H7 (cell line): ENCODE measurements at regions not wholly inside any gene's neighbourhood (a gene's known extent, or its start where the extent isn't known, plus 50 kb on each side); places are given as distances from the start of the nearest gene placed in this dataset.
A peak's percentile ranks its signal among the peaks of the same experiment; 100 is the strongest.
"Not testable (repeated sequence)": the region's sequence is repeated elsewhere in the genome, so short reads cannot be mapped to it uniquely, and the experiment has no call there.

Experiments used
- DNase-seq: peaks from one replicate; pipeline ENCODE4 v3.0.0; 2012
- H3K27me3 ChIP-seq: 2 replicates; pipeline ENCODE4 v1.6.0; 2011; ENCODE audit warnings: mild to moderate bottlenecking, low read length; ENCODE audit not compliant: control insufficient read depth, insufficient read depth
- H3K36me3 ChIP-seq: replicated peaks from 2 replicates; pipeline ENCODE4 v1.5.1; 2011; ENCODE audit warnings: low read length; ENCODE audit not compliant: control insufficient read depth, insufficient read depth
- H3K4me3 ChIP-seq: 2 replicates; pipeline ENCODE4 v1.5.1; 2011; ENCODE audit warnings: low read depth, mild to moderate bottlenecking, control low read depth, low read length, moderate library complexity; ENCODE audit not compliant: insufficient read depth

DNA sequence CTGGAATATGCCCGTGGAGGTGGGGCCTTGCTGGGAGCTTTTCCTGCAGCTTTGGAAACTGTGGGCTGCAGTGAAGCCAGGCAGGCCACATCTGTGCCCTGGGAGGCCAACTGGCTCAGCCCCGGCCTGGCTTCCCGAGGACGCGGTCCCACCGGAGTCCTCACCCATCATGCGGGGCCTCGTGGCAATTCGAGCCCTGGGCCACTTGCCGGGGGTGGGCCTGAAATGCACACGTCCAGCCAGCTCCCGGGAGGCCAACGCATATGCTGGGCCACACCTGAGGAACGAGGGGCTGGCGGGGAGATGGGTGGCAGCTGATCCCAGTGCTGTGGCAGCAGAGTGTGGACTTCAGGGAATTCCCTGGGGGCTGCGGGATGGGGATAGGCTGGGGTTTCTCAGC, 172.4 kb upstream of the GSE1 start:
- Histone ChIP-seq H3K4me3 (no peak overlapping the region), H3K27me3 (no peaks in the 10 kb centered on the region), H3K36me3 (no peaks in the 10 kb centered on the region)
- peak; percentile 59 for DNase-seq

DNA sequence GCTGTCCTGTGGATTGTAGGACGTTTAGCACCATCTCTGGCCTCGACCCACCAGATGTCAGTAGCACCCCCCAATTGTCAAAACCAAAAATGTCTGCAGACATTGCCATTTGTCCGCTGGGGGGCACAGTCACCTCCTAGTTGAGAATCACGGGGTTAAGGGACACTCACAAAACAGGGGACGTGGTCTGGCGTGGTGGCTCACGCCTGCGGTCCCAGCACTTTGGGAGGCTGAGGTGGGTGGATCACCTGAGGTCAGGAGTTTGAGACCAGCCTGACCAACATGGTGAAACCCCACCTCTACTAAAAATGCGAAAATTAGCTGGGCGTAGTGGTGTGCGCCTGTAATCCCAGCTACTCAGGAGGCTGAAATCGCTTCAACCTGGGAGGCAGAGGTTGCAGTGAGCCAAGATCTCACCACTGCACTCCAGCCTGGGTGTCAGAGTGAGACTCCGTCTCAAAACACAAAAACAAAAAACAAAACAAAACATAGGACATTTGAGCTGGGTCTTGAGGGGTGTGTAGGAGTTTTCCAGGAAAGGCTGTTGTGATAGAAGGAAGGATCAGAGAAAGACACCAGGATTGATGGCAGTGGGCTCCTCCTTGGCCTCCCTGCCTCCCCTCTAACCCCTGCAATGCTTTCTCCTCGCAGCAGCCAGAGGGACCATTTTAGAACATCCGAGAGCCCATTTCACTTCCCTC, 171.8 kb upstream of the GSE1 start:
- no peaks in the 10 kb centered on the region for H3K36me3 ChIP-seq
- no peak overlapping the region for H3K4me3 ChIP-seq
- no peaks in the 10 kb centered on the region for H3K27me3 ChIP-seq
- DNase-seq = peak; percentile 68

DNA sequence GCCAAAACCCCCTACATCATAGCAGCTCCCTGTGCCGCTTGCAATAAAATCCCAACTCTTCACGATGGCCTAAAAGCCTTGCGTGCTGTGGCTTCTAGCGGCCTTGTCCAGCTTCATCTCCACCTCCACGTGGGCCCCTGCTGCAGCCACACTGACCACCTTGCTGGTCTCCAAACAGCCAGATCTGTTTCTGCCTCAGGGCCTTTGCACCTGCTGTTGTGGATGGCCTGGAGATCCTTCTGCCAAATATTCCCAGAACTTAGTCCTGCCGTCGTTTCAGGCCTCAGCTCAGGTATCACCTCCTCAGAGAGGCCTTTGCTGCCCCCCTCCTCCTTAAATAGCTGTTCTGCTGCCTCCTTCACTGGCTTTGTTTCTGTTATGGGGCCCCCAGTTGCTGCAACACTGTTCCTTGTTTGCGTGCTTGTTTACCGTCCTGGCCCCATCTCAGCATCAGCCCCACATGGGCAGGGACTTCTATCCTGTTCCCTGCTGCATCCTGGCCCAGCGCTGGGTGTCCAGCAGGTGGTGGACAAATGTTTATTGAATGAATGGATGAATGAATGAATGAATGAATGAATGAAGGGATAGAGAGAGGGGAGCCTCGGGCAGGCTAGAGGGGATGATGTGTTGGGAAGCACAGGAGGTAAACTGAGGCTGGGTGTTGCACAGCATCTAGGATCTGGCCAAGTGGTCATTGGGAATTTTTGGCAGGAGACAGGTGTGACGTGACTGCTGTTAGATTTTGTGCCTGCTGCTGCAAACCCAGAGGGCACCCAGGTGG, 171.0 kb upstream of the GSE1 start:
- Histone ChIP-seq H3K27me3 (no peaks in the 10 kb centered on the region), H3K36me3 (no peaks in the 10 kb centered on the region), H3K4me3 (no peak overlapping the region)
- DNase-seq = no peak

DNA sequence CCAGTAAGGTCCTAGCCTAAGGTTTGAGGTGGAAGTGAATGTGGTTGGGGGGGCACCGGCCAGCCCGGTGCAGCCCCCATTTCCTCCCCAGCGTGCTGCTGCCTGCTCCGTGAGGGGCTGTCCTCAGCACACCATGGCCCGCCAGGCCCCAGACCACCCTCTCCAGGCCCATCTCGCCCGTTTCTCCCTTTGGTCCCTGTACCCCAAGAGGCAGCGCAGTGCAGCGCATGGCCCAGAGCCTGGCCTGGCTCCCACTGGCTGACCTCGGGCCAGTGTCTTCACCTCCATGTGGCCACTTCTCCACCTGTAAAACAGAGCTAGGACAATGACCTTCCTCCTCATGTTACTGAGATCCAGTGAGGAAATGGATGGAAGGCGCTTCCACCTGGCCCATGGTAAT, 170.0 kb upstream of the GSE1 start:
- Histone ChIP-seq H3K4me3 (no peak overlapping the region), H3K36me3 (no peaks in the 10 kb centered on the region), H3K27me3 (no peaks in the 10 kb centered on the region)
- DNase-seq = peak; percentile 67

DNA sequence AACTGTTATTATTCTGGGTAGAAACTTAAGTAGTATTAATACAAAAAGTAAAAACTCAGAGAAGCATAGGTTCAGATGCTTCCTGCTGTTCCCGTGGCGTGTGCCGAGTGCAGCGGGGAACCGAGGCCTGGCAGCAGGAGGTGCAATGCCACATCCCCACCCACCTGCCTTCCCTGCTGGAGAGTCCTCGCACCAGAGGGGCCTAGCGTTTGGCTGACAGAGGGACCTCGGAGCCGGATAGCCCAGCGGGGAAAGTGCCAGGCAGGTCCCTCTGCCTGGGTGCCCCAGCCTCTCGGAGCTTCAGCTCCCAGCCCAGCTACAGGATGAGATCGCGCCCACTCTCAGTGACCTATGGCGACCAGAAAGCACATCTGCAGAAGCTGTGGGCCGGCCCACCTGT, 169.6 kb upstream of the GSE1 start:
- Histone ChIP-seq H3K36me3 (no peaks in the 10 kb centered on the region), H3K4me3 (no peak overlapping the region), H3K27me3 (no peaks in the 10 kb centered on the region)
- DNase-seq = peak; percentile 67

DNA sequence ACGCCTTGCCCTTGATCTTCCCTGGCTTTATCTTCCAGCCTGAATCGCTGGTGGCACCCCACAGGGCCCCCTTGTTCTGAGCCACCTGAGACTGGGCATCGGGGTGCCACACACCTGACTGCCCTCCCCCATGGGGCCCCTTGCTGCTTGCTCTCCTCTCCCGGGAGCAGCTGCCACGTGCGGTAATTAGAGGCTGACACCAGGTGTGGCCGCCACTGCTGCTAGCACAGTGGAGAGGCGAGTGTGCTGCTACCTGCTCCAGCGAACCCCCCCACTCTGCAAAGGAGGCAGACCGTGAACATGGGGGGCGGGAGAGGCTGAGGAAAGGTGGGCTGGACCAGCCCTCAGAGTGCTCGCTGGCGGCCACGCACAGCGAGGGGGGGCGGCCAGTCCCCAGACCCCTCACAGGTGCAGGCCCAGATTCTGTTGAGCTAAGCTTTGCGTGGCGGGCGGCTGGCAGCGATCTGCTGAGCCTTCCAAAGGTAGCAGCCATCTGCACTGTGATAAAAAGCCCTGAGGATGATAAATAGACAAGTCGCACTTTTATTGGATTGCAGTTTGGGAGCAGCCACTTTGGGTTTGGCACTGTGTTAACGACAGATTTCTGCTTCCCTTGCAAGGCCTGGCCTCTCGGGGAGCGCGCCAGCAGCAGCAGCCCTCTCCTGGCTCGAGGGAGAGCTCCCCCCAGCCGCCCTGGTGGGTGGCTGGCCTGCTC, 167.9 kb upstream of the GSE1 start:
- H3K27me3 ChIP-seq = no peaks in the 10 kb centered on the region
- DNase-seq = peak; percentile 91
- H3K36me3 ChIP-seq = no peaks in the 10 kb centered on the region
- no peak overlapping the region for H3K4me3 ChIP-seq

DNA sequence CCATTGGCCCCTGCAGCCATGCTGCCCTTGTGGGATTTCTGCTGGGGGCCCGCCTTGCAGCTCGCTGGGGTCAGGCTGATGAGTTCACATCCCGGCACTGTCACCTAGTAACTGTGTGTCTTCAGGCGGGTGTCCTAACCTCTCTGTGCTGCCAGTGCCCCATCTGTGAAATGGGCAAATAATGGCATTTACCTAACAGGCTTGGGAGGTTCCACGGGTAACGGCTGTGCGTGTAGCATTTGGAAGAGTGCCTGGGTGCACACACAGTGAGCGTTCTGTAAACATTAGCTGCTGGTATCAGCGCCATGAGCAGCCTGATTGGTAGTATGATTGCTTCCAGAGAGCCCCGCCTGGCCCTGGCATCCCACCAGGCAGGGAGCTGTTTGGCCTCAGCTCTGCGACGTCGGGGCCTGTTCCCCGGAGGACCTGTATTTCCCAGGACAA, 167.3 kb upstream of the GSE1 start:
- H3K4me3 ChIP-seq = no peak overlapping the region
- peak; percentile 60 for DNase-seq
- H3K27me3 ChIP-seq = no peaks in the 10 kb centered on the region
- H3K36me3 ChIP-seq = no peaks in the 10 kb centered on the region

DNA sequence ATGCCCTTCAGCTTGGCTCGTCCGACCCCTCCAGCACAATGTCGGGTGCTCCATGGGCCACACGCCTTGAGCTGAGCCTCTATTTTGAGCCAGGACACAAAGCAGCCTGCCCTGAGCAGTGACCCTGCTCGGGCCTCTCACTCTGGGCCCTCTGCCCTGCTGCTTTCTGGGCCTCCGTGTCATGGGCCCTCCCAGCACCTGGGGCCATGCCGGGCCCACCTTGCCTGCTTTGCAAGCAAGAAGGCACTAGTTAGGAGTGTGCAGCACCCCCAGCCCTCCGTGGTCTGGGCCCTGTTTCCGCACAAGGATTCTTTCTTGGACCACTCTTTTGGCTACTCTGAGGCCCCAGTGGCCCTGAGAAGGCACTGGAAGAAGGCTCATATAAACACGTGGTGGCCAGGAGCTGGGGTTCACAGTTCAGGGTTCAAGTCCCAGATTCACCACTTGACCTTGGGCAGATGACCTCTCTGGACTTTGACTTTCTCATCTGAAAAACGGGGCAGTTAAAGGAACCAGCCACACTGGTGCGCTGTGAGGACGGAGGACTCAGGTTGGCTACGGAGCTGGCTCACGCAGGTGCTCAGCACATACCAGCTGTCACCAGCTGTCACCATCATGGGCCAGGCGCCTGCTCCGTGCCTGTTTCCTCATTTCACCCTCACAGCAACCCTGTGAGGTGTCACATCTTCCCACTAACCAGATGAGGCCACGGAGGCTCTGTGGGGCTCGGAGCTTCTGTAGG, 166.0 kb upstream of the GSE1 start:
- no peaks in the 10 kb centered on the region for H3K36me3 ChIP-seq
- no peaks in the 10 kb centered on the region for H3K27me3 ChIP-seq
- no peak overlapping the region for H3K4me3 ChIP-seq
- peak; percentile 62 for DNase-seq

DNA sequence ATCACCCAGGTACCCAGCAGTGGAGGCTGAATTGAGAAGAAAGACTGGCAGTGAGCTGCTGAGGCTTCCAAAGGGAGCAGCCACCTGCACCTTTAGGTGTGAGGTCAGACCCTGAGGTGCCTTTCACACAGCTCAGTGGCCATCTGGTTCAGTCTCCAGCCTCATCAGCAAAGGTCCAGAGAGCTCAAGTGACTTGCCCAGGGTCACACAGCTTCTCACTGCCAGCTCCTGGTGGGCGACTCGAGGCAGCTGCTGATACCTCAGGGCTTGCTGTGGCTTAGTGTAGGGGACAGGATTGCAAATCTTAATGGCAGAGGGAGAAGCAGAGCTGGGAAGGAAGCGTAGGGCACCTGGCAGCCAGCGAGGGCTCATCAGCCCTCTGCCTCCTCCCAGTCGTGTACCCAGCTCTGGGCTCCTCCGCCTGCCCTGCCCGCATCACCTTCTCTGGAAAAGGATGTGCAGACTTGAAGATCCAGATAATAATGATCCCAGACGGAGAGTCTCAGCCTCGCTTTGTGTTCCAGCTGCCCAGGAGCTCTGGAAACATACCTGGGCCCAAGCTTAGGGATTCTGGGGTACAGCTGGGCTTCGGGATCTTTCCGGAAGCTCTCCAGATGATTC, 165.3 kb upstream of the GSE1 start:
- Histone ChIP-seq H3K36me3 (no peaks in the 10 kb centered on the region), H3K4me3 (no peak overlapping the region), H3K27me3 (no peaks in the 10 kb centered on the region)
- DNase-seq = no peak

DNA sequence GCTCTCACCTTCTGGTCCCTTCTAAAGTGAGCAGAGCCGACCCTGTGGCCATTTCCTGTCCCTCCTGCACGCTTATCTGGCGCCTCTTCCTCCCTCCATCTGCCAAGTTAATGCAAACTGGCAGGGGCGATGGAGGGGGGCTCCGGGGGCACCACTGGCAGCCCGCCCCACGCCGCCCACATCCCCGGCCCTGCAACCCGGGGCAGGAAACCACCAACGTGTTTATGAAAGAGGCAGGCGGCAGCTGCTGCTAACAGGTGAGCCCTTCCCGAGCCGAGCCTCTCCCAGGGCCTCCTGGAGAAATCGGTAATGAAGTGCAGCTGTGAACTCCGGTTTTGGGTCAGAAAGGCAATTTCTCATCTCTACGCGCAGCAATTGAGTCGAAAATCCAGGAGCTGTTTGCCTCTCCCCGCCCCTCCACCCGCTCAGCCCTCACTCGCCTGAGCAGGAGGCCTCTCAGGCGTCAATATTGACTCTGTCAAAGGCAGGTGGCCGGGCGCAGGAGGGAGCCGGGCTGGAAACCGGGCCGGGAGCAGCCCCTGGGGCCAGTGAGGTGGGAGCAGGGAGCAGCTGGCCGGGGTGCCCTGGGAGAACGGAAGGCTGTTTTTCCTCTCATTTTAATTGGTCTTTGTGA, 164.4 kb upstream of the GSE1 start:
- DNase-seq = peak; percentile 82
- H3K27me3 ChIP-seq = no peaks in the 10 kb centered on the region

DNA sequence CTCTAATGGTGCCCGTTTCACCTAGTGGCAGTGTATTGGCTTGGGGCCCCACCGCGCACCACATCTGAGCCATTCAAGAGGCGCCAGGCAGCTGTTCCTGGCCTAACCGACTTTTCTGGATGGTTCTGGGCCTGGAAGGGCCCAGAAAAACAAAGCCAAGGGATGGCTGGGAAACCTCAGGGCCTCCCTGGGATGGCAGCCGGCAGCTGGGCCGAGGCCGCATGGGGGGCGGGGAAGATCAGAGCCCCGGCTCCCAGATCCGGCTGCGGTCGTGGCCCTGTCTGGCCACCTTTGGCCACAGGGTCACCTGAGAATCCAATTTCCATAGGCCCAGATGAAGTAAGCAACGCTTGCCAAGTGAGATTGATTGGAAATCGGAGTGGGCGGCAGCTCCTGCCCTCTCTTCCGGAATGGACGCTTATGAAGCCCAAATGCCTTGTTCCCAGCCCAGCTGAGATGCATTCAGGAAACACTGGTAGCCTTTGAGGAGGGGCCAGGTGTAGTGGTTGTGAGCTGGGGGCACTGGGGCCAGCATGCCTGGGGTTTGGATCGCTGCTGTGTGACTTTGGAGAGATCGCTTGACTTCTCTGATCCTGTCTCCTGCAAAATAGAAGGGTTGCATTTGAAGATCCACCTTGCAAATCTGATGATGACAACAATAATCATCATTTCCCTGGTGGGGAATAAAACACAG, 163.8 kb upstream of the GSE1 start:
- H3K36me3 ChIP-seq = no peaks in the 10 kb centered on the region
- no peaks in the 10 kb centered on the region for H3K27me3 ChIP-seq
- H3K4me3 ChIP-seq = no peak overlapping the region
- DNase-seq = peak; percentile 76

More for the DNA sequence above, 164.4 kb upstream of the GSE1 start:
- no peaks in the 10 kb centered on the region for H3K36me3 ChIP-seq
- no peak overlapping the region for H3K4me3 ChIP-seq

DNA sequence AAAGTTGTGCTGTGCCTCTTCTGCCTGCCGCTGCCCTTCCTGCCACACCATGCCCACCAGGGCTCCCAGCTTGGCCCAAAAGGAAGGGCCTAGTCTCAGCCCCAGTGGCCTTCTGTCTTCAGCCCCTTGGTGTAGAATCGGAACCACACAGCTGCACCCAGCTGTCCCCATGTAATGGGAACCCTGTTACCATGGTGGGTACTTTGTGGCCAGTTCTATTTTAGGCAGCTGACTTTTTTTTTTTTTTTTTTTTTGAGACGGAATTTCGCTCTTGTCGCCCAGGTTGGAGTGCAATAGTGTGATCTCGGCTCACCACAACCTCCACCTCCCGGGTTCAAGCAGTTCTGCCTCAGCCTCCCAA, 163.3 kb upstream of the GSE1 start:
- Histone ChIP-seq H3K4me3 (no peak overlapping the region), H3K36me3 (no peaks in the 10 kb centered on the region), H3K27me3 (no peaks in the 10 kb centered on the region)
- no peak for DNase-seq

DNA sequence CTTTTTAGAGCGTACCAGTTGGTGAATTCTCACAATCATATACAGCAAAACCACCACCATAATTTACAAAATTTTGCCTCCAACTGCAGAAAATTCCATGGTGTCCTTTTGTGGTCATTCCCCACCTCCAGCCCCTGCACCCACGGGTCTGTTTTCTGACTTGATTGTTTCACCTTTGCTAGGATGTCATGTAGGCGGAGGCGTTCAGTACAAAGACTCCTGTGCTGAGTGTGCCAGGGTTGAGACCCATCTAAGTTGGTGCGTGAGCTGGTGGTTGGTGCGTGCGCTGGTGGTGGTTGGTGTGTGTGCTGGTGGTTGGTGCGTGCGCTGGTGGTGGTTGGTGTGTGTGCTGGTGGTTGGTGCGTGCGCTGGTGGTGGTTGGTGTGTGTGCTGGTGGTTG, 162.0 kb upstream of the GSE1 start:
- DNase-seq, H3K36me3 ChIP-seq, H3K4me3 ChIP-seq, H3K27me3 ChIP-seq: not testable (repeated sequence)
